Inflammatory macrophage treated with lipopolysaccharide for 4 hours (primary cell): ENCODE measurements at regions not wholly inside any gene's neighbourhood (a gene's known extent, or its start where the extent isn't known, plus 50 kb on each side); places are given as distances from the start of the nearest gene placed in this dataset.
A peak's percentile ranks its signal among the peaks of the same experiment; 100 is the strongest.
"Not testable (repeated sequence)": the region's sequence is repeated elsewhere in the genome, so short reads cannot be mapped to it uniquely, and the experiment has no call there.

ENCODE experiments used
- DNase-seq: peaks from one replicate; pipeline ENCODE4 v3.0.0-alpha.2; 2020

DNA sequence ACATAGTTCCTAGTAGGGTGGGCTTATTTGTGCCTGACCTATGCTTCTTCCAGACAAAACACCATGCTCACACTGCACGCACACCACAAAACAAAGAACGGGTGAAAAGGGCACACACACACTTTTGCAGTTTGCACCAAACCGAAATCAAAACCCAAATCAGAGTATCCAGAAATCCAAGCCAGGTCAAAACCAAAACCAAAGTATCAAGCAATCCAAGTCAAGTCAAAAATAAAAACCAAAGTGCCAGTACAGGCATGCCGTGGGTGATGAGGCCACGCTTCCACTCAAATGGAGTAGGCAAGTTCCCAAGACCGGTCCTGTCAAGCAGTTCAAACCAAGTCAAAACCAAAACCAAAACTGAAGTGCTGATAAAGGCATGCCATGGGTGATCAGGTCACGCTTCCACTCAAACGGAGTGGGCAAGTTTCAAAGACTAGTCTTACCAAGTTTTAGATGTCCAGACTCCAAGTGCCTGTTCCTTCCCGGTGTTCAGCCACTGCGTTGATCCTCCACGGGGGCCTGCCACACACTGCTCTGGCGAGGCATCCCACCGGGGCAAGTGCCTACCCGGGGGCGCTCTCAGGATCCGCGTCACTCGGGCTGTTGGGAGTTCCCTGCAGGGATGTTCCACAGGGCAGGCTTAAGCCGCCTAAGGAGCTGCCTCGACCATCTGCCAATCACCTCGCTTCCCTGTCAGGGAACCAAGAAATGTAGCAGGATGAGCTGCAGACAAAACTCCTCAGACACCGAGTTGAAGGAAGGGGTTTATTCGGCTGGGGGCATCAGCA, 184.5 kb upstream of the SGO1 start:
- DNase-seq: not testable (repeated sequence)

DNA sequence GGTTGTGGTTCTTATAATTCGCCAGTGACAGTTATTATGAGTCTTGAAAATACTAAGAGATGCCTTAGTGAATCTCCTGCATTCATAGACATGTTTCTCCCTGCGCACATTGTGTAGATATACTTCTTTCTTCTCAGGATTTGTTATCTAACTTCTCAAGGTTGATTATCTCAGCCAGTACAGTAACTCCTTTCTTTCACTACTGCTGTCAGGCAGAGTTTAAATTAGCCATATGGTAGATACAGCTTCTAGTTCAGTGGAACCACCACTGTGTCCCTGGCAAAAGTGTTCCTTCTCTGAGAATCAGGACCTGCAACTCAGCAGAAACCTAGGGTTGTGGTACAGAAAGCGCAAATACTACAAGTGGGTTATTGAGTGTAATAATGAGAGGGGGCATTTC, 175.0 kb upstream of the SGO1 start:
- DNase-seq: no peak

DNA sequence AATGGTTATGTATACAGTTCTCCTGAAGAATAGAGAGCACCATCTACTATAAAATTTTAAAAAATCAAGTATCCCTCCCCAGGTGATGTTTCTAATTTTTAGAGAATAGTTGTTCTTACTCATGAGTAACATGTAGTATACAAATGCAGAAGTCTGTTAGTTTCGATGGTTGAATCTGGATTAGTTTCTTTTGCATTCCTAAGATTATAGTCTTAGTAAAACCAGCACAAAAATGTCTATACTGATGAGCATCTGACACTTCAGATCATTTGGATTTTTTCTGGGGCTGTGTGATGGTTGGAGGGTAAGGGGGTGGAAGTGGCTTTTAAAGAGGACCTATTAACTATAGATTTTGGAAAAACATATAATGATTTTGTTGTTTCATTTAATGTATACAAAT, 167.3 kb upstream of the SGO1 start:
- DNase-seq: no peak

DNA sequence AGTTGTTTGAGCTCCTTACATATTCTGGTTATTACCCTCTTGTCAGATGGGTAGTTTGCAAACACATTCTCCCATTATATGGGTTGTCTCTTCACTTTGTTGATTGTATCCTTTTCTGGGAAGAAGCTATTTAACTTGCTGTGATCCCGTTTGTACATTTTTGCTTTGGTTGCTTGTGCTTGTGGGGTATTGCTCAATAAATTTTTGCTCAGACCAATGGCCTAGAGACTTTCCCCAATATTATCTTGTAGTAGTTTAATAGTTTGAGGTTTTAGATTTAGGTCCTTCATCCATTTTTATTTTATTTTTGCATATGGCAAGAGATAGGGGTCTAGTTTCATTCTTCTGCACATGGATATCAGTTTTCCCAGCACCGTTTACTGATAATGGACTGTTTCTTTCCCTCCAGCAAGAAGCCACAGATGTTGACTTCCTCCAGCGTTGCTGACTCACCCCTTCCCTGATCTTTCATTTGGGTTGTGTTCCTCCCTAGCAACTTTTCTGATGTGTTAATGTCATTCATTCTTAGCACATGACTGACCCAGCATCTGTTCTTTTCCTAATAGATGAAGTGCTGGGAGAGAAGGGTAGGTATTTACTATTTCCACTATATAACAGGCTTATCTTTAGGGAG, 166.7 kb upstream of the SGO1 start:
- DNase-seq: peak; percentile 1

DNA sequence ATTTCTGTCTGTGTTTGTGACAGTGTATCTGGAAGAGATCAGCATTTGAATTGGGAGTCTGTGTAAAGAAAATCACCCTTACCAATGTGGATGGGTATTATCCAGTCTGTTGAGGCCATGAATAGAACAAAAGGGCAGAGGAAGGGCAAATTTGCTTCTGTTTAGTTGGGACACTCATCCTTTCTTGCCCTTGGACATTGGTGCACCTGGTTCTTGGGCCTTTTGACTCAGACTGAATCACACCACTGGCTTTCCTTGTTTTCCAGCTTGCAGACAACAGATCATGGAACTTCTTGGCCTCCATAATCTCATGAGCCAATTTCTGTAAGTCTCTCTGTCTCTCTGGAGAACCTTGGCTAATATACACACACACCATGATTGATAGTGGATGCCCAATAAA, 164.4 kb upstream of the SGO1 start:
- no peak for DNase-seq

DNA sequence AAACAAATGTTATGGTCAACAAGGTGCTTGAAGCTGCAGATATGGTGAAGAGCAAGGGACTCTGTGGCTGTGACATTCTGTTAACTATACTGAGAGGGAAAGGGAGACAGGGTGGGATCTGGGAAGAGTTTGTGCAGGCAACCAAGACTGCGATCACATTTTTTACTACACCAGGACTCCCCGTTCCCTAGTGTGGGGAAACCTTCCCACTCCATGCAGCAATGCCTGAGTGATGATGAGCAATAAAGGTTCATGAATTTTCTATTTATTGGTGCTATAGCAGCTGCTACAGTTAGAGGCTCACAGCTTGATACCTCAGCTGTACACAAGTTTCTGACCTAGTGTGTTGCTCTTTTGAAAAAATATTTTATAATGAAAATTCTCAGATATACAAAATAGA, 160.9 kb upstream of the SGO1 start:
- no peak for DNase-seq

DNA sequence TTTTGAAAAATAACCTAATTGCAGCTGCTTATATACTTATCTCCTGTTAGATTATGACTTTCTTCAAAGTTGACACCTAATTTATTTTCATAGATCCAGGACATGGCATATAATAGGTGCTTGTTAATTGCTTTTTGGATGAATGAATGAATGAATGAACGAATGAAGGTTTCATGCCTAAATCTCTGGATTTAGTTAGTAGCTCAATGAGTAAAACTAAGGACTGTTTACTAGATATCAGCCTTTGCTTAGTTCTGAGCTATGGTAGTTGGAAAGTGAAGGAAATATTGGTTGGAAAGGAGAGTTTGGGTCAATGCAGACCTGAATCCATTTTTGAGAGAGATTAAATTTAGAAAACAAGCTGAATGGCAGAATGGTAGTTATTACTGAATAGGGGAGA, 160.4 kb upstream of the SGO1 start:
- DNase-seq: no peak

DNA sequence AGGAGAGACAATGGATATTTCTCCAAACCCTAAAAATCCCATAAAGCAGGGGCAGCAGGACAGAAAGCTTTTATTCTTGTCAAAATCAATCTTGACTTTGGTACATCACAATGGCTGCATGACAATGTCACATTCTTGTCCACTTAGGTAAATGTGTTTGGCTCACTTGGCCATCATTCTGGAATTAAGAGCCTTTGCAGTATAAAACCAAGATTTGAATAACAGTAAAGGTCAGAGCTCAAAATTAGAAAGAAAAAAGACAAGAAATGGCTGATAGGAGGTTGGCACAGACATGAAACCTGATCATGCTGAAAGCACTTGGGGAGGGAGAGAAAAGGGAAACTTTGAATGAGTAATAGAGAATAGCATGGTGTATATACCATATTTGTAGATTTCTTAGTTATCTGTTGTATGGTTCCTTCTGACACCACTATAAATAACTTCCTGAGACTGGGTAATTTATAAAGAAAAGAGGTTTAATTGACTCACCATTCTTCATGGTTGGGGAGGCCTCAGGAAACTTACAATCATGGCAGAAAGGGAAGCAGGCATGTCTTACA, 158.5 kb upstream of the SGO1 start:
- no peak for DNase-seq

DNA sequence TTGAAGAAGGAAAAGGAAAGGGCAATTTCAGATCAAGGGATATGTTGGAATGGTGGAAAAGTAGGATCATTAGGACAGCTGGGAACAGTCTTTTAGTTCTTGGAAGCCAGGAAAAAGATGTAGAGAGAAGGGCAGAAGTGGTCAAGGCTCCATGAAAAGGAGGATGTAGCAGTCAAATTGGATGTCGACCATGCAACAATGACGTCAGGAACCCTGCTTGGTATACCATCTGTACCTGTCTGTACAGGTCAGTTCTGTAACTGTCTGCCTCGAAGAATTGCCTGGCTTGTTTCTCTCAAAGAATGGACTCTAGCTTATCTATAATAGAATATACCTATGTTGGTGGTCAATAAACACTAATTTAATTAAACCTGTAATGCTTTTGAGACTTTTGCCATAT, 157.8 kb upstream of the SGO1 start:
- no peak for DNase-seq

DNA sequence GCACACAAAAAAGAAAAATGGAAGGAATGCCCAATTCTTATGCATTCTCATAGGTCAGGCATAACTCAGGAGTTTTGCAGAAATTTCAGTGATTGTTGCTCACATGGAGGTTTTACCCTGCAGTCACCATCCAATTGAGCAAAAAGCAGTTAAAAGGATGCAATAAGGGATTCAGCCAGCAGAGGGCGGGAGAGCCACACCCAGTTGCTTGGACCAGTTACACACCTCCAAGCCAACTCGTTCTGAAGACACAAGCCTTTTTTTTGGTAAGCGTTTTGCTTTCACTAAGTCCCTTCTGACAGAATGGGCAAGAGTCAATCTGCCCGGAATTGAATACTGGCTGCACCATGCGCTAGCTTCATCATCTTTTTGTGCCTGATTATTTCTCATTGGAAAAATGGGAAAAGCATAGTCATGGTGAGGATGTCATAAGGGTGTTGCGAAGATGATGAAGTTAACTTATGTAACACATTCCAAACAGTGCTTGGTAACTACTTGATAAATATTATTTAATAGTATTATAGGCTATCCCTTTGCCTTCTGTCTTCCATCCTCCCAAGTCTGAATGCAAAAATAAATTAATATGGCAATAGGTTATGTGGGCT, 154.4 kb upstream of the SGO1 start:
- peak; percentile 63 for DNase-seq

DNA sequence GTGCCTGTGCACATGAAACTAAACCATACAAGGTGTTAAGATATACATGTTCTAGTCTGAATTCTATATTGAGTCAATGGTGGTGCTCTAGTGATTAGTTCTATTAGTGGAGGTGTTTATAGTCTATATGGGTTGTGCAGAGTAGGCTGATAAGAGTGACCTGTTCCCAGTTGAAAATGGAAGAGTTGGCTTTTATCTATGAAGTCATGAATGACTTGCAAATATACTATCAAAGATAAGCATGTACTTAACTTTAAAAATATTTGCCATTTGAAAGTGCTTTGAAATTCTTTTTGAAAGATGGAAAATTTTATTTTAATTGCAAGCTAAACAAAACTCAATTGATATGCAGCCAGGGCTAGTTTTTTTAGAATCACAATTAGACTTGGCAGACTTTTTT, 150.6 kb upstream of the SGO1 start:
- no peak for DNase-seq

DNA sequence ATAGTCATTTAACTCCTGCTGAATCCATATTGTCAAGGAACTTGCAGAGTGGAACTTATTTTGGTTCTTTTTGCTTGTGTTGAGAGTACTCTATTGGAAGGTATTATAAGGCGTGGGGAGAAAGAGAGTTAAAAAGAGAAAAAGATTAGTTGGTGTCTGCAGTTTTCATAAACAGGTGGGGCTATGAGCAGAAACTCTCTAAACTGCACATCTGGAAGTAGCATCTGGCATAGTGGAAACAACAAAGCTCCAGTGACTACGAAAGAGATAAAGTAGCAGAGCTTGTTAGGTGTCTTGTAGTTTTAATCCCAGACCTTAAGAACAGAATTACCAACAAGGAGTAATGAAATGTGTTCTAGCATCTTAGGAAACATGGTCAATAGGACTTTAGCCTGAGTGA, 148.8 kb upstream of the SGO1 start:
- no peak for DNase-seq

DNA sequence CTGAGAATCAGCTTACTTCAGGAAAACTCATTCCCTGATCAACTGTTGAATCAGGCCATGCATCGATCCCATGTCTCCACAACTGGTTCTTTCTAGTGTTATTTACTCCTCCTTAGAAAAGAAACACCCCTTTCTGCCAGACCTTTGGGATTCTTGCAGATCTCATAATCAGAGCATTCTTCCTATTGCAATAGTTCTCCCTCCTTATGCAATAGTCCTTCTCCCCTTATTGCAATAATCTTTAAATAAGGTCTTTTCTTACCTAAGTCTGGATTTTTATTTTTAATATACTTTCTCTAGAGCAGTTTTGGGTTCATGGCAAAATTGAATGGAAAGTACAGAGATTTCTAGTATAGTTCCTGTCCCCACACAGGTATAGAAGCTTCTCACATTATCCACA, 141.9 kb upstream of the SGO1 start:
- no peak for DNase-seq

DNA sequence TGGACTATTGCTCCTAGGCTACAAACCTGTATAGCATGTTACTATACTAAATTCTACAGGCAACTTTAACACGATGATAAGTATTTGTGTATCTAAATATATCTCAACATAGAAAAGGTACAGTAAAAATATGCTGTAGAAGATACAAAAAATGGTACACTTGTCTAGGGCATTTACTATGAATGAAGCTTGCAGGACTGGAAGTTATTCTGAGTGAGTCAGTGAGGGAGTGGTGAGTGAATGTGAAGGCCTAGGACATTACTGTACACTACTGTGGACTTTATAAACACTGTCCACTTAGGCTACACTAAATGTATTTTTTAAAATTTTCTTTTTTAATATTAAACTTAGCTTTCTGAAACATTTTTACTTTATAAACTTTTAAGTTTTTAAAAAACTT, 140.5 kb upstream of the SGO1 start:
- DNase-seq: no peak

DNA sequence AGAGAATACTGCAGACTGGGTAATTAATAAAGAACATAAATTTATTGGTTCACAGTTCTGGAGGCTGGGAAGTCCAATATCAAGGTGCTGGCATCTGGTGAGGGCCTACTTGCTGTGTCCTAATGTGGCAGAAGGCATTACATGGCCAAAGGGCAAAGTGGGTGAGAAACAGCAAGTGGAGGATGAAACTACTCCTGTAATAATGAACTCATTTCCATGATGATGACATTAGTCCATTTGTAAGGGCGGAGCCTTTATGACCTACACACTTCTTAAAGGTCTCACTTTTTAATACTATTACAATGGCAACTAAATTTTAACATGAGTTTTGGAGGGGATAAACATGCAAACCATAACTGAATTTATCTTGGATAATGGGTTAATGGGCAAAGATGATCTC, 139.6 kb upstream of the SGO1 start:
- peak; percentile 12 for DNase-seq

DNA sequence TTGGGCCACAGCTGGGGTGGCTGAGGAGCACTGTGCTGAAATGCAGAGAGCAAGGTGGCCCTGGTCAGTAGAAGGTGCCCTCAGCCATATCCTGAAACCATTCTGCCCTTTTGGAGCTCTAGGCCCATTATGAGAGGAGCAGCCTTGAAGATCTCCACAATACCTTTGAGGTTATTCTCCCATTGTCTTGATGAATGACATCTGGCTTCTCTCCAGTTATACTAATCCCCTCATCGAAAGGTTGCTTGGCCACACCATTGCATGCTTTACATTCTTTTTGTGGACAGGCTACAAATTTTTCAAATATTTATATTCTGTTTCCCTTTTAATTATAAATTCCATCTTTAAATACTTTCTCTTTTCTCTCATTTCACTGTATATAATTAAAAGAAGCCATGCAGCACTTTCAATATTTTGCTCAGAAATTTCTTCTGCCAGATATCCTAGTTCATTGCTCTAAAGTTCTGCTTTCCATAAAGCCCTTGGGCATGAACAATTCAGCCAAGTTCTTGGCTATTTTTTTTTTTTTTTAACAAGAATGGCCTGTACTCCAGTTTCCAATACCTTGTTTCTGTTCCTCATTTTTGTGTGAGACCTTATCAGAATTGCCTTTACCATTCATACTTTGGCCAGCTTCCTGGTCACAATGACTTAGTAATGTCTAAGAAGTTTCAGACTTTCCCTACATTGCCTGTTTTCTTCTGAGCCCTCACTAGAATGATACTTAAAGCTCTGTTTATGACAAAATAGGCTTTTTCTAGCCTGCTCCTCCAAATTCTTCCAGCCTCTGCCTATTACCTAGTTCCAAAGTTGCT, 138.9 kb upstream of the SGO1 start:
- DNase-seq: peak; percentile 47

DNA sequence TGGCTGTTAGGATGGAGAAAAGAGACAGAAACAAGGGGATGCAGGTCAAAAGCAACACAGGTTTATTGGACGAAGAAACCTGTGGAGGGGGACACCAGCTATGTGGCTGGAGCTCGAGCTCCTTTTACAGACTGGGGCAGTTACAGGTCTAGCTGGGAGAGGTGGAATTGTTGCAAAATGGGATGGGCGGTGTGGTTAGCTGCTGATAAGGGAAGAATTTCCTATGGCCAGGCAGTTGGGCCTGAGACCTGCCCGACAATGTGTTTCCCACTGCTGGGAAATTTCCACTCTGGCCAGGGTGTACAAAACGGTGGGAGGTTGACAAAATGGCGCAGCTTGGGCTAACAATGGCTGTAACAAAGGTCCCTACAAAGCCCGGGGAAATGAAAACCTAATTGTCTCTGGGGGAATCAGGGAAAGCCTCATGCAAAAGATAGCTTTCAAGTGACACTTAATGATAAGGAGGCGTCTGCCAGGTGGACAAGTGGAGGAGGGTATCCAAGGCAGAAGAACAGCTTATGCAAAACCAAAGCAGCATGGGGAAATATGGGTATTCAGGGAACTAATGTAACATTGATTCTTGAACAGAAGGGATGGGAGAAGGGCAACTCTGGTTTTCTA, 137.4 kb upstream of the SGO1 start:
- DNase-seq: no peak

DNA sequence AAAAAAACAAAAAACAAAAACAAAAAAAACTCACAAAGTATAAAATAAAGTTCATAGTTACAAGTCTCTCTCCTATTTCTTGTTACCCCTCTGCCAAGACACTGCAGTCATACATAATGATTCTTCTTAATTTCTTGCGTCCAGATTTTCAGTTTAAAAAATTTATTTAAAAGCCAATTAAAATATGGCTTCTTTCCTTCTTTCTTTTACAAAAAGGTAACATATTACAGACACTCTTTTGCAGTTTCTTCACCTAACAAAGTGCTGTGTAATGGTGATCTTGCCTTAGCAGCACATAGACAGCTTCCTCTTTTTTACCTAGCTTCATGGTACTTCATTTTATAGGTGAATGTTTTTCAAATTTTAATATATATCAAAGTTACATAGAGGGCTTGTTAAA, 136.1 kb upstream of the SGO1 start:
- no peak for DNase-seq

DNA sequence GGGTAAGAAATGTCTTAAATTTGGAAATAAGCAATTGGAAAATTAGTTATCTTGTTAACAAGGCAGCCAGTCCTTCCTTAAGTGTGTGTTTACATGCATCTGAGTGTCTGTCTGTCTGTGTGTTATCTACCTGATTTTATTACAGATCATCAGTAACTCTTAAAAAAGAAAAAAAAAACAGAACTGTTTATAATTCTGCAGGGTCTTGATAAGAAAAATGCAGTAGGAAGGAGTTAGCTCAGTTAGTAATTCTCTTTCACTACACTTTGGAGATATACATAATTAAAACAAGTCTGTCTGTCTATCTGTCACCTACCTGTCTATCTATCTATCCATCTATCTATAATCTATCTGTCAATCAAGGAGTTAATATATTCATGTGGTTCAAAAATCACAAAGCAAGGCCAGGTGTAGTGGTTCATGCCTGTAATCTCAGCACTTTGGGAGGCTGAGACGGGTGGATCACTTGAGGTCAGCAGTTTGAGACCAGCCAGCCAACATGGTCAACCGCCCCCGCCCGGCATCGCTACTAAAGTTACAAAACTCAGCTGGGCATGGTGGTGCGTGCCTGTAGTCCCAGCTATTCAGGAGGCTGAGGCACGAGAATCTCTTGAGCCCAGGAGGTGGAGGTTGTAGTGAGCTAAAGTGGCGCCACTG, 135.5 kb upstream of the SGO1 start:
- DNase-seq: no peak

DNA sequence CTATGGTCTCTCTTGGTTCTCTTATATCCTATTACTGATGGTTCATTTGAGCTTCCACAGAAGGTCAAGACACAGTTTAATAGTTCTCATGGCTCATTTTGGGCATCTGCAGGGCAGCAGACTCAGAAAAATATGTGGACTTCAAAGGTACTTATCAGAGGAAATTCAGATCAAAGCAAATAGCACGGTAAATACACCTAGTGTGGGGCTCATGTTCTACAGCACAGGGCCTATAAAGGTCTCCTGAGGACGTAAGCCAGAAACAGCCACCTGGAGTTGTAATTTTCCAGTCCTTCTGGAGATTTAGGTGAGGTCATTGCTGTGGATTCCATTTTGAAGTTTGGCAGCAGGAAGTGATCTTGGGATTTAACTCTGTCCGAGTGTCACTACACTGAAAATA, 134.5 kb upstream of the SGO1 start:
- no peak for DNase-seq

DNA sequence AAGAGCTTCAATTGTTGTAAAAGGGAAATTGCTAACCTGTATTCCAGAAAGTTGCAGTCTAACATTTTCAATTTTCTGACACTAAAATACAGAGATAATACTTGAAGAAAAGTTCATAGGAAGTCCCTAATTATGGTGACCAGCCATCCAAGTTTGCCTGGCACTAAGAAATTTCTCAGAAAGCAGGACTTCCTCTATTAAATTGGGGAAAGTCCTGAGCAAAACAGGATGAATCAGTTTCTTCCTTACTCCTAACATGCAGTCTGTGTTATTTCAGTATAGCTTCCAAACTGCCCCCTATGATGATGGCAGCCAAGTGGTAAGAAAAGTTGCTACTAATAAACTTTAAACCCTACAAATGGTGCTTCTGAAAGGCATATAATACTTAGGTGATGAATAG, 133.5 kb upstream of the SGO1 start:
- peak; percentile 35 for DNase-seq

DNA sequence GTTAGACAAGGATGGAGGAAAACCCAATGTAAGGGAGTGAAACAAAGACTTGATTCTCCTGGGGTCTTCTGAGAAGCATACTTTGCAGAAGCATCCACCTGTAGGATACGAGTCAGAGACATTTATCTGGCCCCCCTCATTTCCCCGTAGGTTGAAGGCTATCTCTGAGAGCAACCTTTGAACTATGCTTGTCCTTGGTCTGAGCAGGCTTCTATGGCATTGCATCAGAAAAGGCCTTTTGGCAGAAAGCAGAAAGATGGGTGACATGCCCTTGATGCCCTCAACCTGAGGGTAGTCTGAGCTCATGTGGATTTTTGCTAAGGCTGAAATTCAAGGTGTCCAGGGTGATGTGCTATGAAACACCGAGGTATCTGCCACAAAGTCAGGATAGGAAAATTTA, 131.6 kb upstream of the SGO1 start:
- DNase-seq: no peak
